ENCODE measurements at regions not wholly inside any gene's neighbourhood (a gene's known extent, or its start where the extent isn't known, plus 50 kb on each side); places are given as distances from the start of the nearest gene placed in this dataset.

DNA sequence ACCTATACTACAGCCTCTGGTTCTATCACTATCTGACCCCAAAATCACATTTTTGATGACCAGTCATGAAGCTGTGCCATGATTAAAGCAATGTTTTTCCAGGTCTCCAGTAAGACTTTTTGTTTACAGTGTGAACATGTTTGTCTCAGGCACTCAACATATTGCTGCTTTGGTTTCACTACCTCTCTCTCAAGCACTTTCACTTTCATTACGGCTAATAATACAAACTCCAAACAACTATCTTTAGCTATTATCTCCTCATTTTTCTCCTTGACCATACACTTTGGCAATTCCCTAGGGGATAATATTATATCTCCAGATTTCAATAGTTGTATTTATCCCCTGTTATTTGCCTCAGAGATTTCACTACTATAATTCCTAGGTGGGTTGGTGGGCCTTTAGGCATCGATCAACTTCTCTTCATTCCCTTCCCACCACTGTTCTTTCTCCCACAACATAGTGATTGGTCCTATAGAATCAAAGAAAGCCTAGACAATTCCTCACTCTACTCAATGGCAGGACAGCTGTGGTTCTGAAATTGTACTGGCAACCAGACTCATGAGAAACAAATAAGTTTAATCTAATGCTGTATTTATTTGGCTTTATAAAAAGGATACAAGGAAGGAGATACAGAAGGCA lies 261.4 kb upstream of the ZWINT start:
- no peak overlapping the region for H3K4me3 ChIP-seq (replicated peaks in 1 of 2; ENCODE audit: low read depth in 2 of 2, low read length in 2 of 2)
- DNase-seq (ENCODE audit: low read depth in 2 of 2) = no peak
- TF ChIP-seq, protein P1, sequence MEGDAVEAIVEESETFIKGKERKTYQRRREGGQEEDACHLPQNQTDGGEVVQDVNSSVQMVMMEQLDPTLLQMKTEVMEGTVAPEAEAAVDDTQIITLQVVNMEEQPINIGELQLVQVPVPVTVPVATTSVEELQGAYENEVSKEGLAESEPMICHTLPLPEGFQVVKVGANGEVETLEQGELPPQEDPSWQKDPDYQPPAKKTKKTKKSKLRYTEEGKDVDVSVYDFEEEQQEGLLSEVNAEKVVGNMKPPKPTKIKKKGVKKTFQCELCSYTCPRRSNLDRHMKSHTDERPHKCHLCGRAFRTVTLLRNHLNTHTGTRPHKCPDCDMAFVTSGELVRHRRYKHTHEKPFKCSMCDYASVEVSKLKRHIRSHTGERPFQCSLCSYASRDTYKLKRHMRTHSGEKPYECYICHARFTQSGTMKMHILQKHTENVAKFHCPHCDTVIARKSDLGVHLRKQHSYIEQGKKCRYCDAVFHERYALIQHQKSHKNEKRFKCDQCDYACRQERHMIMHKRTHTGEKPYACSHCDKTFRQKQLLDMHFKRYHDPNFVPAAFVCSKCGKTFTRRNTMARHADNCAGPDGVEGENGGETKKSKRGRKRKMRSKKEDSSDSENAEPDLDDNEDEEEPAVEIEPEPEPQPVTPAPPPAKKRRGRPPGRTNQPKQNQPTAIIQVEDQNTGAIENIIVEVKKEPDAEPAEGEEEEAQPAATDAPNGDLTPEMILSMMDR (IDR thresholded peaks at IDR 0.05; ENCODE audit: low read depth, low read length) = no peak

DNA sequence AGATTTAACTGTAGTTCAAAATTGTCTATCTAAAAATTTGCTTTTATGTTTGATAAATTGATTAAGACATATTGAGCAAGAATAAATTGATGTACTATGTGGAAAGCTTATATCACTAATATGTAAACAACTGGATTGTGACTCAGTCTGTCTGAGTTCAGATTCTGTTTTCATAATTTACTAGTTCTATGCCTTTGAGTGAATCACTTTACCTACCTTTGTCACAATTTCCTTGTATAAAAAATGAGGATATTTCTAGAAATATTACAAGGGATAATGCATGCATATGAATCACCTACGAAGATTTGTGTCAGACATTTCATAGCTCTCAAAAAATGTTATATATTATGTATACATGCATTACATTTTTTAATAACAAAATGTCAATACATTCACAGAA lies 245.1 kb upstream of the ZWINT start:
- TF ChIP-seq, protein P1 (IDR thresholded peaks at IDR 0.05; ENCODE audit: low read depth, low read length) = no peak
- no peak for DNase-seq (ENCODE audit: low read depth in 2 of 2)
- no peak overlapping the region for H3K4me3 ChIP-seq (replicated peaks in 1 of 2; ENCODE audit: low read depth in 2 of 2, low read length in 2 of 2)

DNA sequence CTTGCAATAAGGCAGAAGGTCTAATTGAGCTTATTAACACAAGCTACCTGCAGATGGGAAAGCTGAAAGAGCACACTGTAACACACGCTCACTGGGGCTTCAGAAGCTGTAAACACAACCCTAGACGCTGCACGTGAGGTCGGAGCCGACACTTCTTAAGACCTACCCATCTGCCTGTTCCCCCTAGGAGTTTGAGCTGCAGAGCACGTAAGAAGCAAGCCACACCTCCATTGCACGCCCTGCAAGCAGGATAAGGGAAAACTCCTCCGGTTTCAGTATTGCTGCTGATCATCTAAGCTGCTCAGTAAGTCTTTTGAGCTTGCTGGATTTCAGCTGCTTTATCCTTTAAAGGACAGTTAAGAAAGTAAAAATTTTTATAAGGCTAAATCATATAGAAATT lies 244.0 kb upstream of the ZWINT start:
- no peak for DNase-seq (ENCODE audit: low read depth in 2 of 2)
- TF ChIP-seq, protein P1 (IDR thresholded peaks at IDR 0.05; ENCODE audit: low read depth, low read length) = no peak
- H3K4me3 ChIP-seq (replicated peaks in 1 of 2; ENCODE audit: low read depth in 2 of 2, low read length in 2 of 2) = no peak overlapping the region

DNA sequence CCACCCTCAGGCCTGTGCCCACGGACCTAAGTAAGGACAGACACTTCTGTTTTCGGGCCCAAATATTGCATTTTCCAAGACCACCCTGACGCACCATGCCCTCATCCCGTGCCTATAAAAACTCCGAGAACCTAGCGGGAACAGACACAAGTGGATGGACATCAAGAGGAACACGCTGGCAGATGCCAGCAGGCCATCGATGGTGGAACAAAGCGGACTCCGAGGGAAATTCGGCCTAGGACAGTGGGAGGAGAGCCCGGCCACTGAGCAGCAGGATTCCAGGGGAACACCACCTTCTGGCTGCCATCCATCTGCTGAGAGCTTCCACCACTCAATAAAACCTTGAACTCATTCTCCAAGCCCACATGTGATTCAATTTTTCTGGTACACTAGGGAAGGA lies 243.6 kb upstream of the ZWINT start:
- DNase-seq (ENCODE audit: low read depth in 2 of 2) = no peak
- TF ChIP-seq, protein P1 (IDR thresholded peaks at IDR 0.05; ENCODE audit: low read depth, low read length) = no peak
- no peak overlapping the region for H3K4me3 ChIP-seq (replicated peaks in 1 of 2; ENCODE audit: low read depth in 2 of 2, low read length in 2 of 2)

DNA sequence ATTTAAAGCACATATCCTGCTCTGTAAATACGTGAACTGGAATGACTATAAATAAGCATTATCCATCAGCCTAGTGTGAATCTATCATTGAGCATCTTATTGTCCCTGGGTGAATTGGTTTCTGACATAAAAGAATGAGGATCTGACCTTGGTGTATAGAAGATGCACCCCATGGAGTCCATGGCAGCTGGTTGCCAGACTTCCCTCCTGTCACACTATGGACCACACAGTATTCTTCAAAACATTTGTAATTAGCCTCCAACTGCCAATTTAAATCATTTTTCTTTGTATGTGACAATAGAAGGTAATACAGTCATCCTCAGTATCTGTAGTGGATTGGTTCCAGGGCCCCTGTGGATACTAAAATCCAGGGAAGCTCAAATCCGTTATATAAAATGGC lies 238.1 kb upstream of the ZWINT start:
- H3K4me3 ChIP-seq (replicated peaks in 1 of 2; ENCODE audit: low read depth in 2 of 2, low read length in 2 of 2) = no peak overlapping the region
- DNase-seq (ENCODE audit: low read depth in 2 of 2) = no peak
- TF ChIP-seq, protein P1 (IDR thresholded peaks at IDR 0.05; ENCODE audit: low read depth, low read length) = no peak

DNA sequence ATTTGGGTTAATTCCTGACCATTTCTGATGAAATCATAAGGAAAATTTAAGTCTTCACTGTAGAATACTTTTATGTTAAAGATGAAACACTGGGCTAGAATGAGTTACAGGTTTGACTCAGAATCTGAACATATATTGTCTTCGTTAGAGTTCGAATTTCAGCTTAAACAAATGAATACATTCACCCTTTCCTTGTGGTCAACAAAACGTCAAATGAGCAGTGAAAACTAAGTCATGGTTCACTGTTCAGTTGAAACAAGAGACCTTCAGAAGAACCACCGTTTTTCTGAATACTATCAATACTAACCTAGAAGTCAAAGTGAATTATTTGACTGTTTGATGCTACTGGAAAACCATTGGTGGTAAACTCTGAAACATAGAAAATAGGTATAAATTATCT lies 235.2 kb upstream of the ZWINT start:
- H3K4me3 ChIP-seq (replicated peaks in 1 of 2; ENCODE audit: low read depth in 2 of 2, low read length in 2 of 2) = no peak overlapping the region
- TF ChIP-seq, protein P1 (IDR thresholded peaks at IDR 0.05; ENCODE audit: low read depth, low read length) = no peak
- no peak for DNase-seq (ENCODE audit: low read depth in 2 of 2)

DNA sequence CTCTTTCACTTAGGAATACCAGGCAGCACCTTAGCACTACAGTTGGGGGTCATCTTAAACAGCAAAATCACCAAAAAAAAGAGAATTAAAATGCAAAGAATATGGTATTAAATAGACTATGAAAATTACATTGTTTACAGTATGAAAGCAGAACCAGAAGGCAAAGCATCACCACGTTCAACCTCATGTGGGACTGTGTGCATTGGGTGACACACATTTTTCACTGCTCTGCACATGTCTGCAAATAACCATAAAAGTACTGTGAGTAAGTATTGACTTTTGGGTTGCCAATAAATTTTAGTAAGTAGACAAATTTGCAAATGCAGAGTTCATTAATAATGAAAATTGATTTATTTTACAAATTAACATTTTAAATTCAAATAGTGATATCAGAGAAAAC lies 232.1 kb upstream of the ZWINT start:
- no peak overlapping the region for H3K4me3 ChIP-seq (replicated peaks in 1 of 2; ENCODE audit: low read depth in 2 of 2, low read length in 2 of 2)
- TF ChIP-seq, protein P1 (IDR thresholded peaks at IDR 0.05; ENCODE audit: low read depth, low read length) = no peak
- DNase-seq (ENCODE audit: low read depth in 2 of 2) = no peak
